ENCODE measurements at regions not wholly inside any gene's neighbourhood (a gene's known extent, or its start where the extent isn't known, plus 50 kb on each side); places are given as distances from the start of the nearest gene placed in this dataset.
"Not testable (repeated sequence)": the region's sequence is repeated elsewhere in the genome, so short reads cannot be mapped to it uniquely, and the experiment has no call there.

DNA sequence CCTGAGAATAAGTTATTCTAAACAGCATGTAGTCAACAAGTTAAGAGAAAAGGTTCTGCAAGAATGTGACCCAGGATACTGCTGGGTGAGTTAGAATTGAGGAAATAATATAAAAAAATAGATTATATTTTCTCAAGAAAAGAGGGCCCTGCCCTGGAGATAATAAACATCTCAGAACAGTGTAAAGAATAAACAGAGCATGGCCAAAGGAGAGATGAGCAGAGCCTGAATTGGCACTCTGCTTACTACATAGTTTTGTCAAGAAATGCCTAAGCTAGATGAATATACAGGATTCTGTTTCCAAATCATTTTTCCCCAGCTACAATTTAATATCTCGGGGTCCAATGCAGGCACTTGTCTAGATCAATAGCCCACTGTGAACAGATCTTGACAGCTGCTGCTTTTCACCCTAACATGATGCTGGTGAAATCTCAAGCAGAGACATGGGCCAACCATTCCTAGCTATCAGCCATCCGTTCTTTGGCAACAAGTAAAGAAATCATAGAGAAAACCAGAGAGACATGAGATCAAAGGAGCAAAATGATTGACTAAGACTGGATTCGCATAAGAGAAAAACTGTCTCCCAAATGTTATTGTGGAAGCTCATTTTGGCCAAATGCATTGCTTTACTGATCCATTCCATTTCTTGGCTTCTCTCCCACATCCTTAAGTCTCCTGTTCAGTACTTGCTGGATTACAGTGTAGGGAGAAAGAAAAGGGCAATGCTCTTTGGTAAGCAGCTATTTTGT, 173.2 kb downstream of the PRELID2 start:
- no peak overlapping the region for H3K27ac ChIP-seq

GRCh38 chr5:145660897-145661640, 174.1 kb downstream of the PRELID2 start:
- peaks cover under 1% of the 10 kb centered on the region for H3K9me3 ChIP-seq

More for the DNA sequence above, 173.2 kb downstream of the PRELID2 start:
- Histone ChIP-seq H3K4me1 (peaks cover 14% of the 10 kb centered on the region), H3K9me3 (no peaks in the 10 kb centered on the region), H3K36me3 (no peaks in the 10 kb centered on the region), H3K4me3 (no peak overlapping the region), H3K27me3 (no peaks in the 10 kb centered on the region)
- intact Hi-C loops (cut with DNase I) = no loop called here
- TF ChIP-seq POLR2A (IDR thresholded peaks at IDR 0.05) (no peak), POLR2AphosphoS5 (IDR thresholded peaks at IDR 0.05; ENCODE audit: insufficient read depth in 1 of 2, low read depth in 1 of 2) (no peak), CTCF (IDR thresholded peaks at IDR 0.05) (no peak)
- no peak for DNase-seq (ENCODE audit: extremely low spot score in 2 of 2)

DNA sequence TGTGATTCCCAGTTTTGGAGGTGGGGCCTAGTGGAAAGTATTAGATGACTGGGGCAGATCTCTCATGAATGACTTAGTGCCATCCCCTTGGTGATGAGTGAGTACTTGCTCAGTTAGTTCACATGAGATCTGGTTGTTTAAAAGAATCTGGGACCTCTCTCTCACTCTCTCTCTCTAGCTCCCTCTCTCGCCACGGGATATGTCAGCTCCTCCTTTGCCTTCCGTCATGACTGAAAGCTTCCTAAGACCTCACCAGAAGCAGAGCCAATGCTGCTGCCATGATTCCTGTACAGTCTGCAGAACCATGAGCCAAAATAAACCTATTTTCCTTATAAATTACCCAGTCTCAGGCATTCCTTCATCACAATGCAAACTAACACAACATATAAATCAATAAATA, 176.7 kb downstream of the PRELID2 start:
- Histone ChIP-seq H3K36me3 (no peaks in the 10 kb centered on the region), H3K9me3 (peaks cover 8% of the 10 kb centered on the region), H3K4me3 (no peak overlapping the region), H3K4me1 (peaks cover 9% of the 10 kb centered on the region), H3K27me3 (no peaks in the 10 kb centered on the region), H3K27ac (no peak overlapping the region)
- TF ChIP-seq CTCF (IDR thresholded peaks at IDR 0.05) (no peak), POLR2AphosphoS5 (IDR thresholded peaks at IDR 0.05; ENCODE audit: insufficient read depth in 1 of 2, low read depth in 1 of 2) (no peak), POLR2A (IDR thresholded peaks at IDR 0.05) (no peak)
- intact Hi-C loops (cut with DNase I) = no loop called here
- DNase-seq (ENCODE audit: extremely low spot score in 2 of 2) = no peak

More at GRCh38 chr5:145660897-145661640, 174.1 kb downstream of the PRELID2 start:
- Histone ChIP-seq H3K36me3 (no peaks in the 10 kb centered on the region), H3K4me1 (peaks cover 9% of the 10 kb centered on the region), H3K27me3 (no peaks in the 10 kb centered on the region), H3K4me3 (no peak overlapping the region), H3K27ac (no peak overlapping the region)
- DNase-seq (ENCODE audit: extremely low spot score in 2 of 2) = no peak
- intact Hi-C loops (cut with DNase I) = no loop called here
- TF ChIP-seq CTCF (IDR thresholded peaks at IDR 0.05) (no peak), POLR2AphosphoS5 (IDR thresholded peaks at IDR 0.05; ENCODE audit: insufficient read depth in 1 of 2, low read depth in 1 of 2) (no peak), POLR2A (IDR thresholded peaks at IDR 0.05) (no peak)

DNA sequence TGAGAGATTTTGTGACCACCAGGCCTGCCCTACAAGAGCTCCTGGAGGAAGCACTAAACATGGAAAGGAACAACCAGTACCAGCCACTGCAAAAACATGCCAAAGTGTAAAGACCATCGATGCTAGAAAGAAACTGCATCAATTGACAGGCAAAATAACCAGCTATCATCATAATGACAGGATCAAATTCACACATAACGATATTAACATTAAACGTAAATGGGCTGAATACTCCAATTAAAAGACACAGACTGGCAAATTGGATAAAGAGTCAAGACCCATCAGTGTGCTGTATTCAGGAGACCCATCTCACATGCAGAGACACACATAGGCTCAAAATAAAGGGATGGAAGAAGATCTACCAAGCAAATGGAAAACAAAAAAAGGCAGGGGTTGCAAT, 182.4 kb downstream of the PRELID2 start:
- H3K36me3 ChIP-seq; H3K27ac ChIP-seq; H3K9me3 ChIP-seq; H3K4me1 ChIP-seq; intact Hi-C loops (cut with DNase I); H3K4me3 ChIP-seq; H3K27me3 ChIP-seq; DNase-seq (ENCODE audit: extremely low spot score in 2 of 2): not testable (repeated sequence)

GRCh38 chr5:145647137-145647536, 188.0 kb downstream of the PRELID2 start:
- H3K36me3 ChIP-seq; intact Hi-C loops (cut with DNase I); H3K9me3 ChIP-seq; H3K27ac ChIP-seq; H3K4me1 ChIP-seq; DNase-seq (ENCODE audit: extremely low spot score in 2 of 2); H3K4me3 ChIP-seq; H3K27me3 ChIP-seq: not testable (repeated sequence)

DNA sequence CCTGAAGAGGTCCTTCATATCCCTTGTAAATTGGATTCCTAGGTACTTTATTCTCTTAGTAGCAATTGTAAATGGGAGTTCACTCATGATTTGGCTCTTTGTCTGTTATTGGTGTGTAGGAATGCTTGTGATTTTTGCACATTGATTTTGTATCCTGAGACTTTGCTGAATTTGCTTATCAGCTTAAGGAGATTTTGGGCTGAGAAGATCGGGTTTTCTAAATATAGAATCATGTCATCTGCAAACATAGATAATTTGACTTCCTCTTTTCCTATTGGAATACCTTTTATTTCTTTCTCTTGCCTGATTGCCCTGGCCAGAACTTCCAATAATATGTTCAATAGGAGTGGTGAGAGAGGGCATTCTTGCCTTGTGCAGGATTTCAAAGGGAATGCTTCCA, 191.9 kb downstream of the PRELID2 start:
- H3K27ac ChIP-seq; H3K36me3 ChIP-seq; intact Hi-C loops (cut with DNase I); H3K9me3 ChIP-seq; H3K27me3 ChIP-seq; DNase-seq (ENCODE audit: extremely low spot score in 2 of 2); H3K4me3 ChIP-seq; H3K4me1 ChIP-seq: not testable (repeated sequence)

Data from vagina (tissue), 2 donors.